ENCODE measurements at regions not wholly inside any gene's neighbourhood (a gene's known extent, or its start where the extent isn't known, plus 50 kb on each side); places are given as distances from the start of the nearest gene placed in this dataset.

DNA sequence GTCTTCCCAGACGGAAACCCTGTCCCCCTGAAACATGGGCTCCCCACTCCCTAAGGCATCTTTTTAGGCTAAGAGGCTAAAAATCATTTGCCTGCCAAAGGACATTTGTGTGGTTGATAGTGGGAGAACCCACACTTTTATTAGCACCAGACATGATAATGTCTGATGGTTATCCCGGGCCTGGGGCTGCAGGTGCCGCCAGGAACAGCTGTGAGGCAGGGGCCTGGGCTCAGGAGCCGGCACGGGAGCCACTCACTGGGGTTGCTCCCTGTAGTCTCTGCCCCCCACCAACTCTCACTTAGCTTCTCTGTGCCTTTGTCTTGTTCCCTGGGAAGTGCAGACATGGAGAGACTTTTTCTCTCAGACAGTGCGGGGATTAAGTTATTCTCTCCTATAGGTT lies 193.6 kb downstream of the GLRX3 start:
- Mint-ChIP-seq H3K36me3 (no peaks in the 10 kb centered on the region), H3K9me3 (no peaks in the 10 kb centered on the region), H3K27me3 (peaks cover 5% of the 10 kb centered on the region), H3K4me3 (no peak overlapping the region), H3K27ac (no peak overlapping the region), H3K4me1 (no peaks in the 10 kb centered on the region)

DNA sequence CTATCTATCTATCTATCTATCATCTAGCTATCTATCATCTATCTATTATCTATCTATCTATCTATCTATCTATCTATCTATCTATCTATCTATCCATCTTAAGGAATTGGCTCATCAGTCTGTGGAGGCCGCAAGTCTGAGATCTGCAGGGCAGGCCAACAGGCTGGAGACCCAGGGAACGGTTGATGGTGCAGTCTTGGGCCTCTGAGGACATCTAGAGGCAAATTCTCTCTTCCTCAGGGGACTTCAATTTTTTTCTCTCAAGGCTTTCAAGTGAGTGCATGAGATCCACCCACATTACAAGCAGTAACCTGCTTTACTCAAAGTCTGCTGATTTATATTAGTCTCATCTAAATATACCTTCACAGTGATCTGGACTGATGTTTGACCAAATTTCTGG lies 197.0 kb downstream of the GLRX3 start:
- Mint-ChIP-seq H3K36me3 (no peaks in the 10 kb centered on the region), H3K9me3 (no peaks in the 10 kb centered on the region), H3K27me3 (peaks cover 4% of the 10 kb centered on the region), H3K4me1 (no peaks in the 10 kb centered on the region), H3K27ac (no peak overlapping the region), H3K4me3 (no peak overlapping the region)

DNA sequence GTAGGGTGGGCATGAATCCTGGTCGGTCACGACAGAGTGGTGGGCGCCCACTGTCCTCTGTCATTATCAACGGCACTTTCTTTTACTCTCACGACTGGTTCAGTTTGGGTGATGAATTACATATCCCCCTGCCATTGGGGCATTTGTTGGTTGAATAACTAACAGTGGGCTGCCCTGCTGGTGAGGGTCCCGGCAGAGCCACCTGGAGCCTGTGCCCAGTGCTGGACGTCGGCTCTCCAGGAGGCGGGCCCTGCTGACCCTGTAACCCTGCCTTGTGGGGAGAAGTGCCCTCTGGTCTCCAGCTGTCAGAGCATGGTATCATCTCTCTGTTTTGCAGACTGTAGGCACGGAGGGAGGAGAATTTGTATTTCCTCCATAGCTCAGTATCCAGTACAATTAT lies 199.1 kb downstream of the GLRX3 start:
- no peaks in the 10 kb centered on the region for H3K4me1 Mint-ChIP-seq
- no peaks in the 10 kb centered on the region for H3K9me3 Mint-ChIP-seq
- peaks cover 3% of the 10 kb centered on the region for H3K27me3 Mint-ChIP-seq
- H3K4me3 Mint-ChIP-seq: no peak overlapping the region
- H3K27ac Mint-ChIP-seq: no peak overlapping the region
- no peaks in the 10 kb centered on the region for H3K36me3 Mint-ChIP-seq

DNA sequence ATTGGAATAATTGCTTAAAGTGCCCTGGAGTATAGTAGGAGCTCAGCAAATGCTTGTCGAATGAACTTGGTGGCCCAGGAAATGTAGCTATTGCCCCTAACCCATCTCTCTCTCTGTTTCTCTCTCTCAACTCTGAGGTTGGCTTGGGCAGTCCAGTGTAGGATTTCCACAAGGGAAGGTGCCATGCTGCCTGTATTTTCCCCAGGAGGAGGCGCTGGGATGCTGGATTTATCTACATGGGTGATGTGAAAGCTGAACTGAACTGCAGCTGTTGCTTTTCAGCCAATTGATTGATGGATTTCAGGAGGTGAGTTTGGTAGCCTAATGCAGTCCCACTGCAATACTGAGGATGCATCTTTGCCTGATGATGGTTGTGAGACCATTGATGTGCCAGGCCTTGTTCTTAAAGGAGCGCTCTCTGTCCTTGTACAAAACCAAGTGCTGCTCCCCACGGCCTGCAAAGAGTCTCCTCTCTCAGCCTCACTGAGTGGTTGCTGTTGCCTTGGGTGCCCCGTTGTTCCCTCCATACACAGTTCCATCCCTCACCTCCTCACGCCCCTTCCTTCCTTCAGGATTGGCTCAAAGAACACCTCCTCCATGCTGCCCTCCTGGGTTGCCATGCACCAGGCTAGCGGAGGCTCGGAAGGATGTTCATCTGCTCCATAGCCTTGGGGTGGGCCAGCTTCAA lies 200.6 kb downstream of the GLRX3 start:
- no peaks in the 10 kb centered on the region for H3K9me3 Mint-ChIP-seq
- no peak overlapping the region for H3K27ac Mint-ChIP-seq

DNA sequence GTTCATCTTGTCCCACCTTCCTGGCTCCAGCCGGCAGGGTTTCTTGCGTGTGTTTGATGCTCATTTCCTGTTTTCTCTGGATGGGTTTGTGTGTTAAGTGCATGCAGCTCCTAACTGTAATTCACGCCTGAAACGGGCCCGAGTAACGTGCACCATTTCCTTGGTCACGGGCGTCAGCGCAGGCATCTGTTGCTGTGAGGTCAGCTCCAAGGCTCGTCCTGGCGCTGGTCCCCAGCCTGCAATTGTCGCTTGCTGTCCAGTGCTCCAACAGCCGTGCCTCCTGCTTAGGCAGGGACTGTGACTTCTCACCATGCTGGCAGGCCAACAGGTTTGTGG lies 201.1 kb downstream of the GLRX3 start:
- Mint-ChIP-seq H3K27me3 (peaks cover 3% of the 10 kb centered on the region), H3K9me3 (no peaks in the 10 kb centered on the region), H3K4me1 (no peaks in the 10 kb centered on the region), H3K4me3 (no peak overlapping the region), H3K27ac (no peak overlapping the region), H3K36me3 (no peaks in the 10 kb centered on the region)

More for the DNA sequence above, 200.6 kb downstream of the GLRX3 start:
- no peak overlapping the region for H3K4me3 Mint-ChIP-seq
- peaks cover 3% of the 10 kb centered on the region for H3K27me3 Mint-ChIP-seq
- H3K4me1 Mint-ChIP-seq: no peaks in the 10 kb centered on the region
- H3K36me3 Mint-ChIP-seq: no peaks in the 10 kb centered on the region

DNA sequence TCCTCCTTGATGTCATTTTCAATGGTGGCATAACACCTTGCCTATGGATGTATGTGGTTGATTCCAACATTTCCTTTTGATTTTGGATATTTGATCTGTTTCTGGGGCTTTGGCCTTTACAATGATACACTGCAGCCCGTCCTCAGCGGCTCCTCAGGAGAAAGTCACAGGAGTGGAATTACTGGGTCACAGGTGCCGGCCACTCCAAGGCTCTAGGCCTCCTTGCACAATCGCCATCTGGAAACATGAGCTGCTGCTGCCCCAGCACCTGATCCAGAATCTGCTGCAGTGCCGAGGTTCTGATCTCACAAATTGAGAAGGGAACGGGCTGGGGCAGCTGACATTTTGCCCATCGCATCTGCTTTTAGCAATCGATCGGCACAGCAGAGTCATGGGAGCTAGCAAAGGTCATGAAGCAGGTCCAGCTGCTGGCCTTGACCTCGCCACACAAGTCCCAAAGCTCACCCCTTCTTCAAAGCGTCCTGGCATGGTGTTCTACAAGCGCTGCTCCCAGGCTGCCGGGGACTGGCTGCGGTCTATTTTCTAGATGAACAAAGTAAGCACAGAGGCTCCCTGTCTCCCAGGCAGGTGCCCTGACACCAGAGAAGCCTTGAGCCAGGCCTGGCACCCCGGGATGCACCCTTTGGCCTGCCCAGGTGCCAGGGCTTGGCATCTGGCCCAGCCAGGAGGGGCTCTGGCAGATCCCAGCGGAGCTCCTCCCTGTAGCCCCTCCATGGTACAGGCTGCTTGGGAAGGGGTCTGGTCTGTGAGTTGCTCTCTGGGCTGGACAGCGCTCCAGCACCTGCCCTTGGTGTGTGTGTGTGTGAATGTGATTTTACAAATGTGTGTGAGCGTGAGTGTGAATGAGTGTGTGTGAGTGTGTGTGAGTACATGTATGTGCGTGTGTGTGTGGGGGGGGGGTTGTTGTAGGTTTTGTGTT lies 201.8 kb downstream of the GLRX3 start:
- Mint-ChIP-seq H3K4me1 (no peaks in the 10 kb centered on the region), H3K36me3 (no peaks in the 10 kb centered on the region), H3K4me3 (no peak overlapping the region), H3K27me3 (peaks cover 3% of the 10 kb centered on the region), H3K9me3 (no peaks in the 10 kb centered on the region), H3K27ac (no peak overlapping the region)

DNA sequence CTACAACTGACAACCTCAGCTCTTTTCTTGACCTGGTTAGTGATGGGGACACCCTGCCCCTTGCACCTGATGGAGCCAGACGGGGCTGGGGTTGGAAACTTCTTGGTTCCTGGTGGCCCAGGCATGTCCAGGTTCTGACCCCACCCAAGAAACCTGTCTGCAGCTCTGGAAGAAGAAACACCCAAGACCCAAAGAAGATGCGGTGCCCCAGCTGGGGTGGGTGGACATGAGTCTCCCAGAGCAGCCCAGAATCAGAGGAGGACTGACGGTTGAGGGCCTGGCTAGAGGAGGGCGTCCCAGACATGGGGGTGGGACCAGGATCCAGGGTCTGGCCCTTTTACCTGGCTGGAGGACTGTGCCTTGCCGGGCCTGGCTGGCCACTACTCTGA lies 202.4 kb downstream of the GLRX3 start:
- H3K27ac Mint-ChIP-seq: no peak overlapping the region
- no peaks in the 10 kb centered on the region for H3K36me3 Mint-ChIP-seq
- H3K9me3 Mint-ChIP-seq: no peaks in the 10 kb centered on the region
- no peak overlapping the region for H3K4me3 Mint-ChIP-seq
- no peaks in the 10 kb centered on the region for H3K4me1 Mint-ChIP-seq
- H3K27me3 Mint-ChIP-seq: peaks cover 1% of the 10 kb centered on the region

DNA sequence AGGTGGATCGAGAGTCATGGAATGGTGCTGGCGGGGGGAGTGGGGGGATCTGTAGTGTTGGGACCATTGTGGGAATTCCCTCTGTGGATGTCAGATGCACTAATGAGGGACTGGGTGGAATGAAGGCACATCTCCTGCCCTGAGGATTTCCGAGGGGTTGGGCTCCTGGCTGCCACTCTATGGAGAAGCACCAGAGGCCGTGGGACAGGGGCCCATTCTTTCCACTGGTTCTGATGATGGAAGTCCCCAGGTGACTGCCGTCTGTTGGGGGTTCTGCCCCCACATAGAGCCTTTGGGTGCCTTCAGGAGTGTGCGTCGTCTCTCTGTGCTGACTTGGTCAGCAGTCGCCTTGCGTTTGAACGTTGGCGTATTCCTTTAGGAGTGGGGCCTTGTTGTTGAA lies 202.9 kb downstream of the GLRX3 start:
- H3K4me1 Mint-ChIP-seq: no peaks in the 10 kb centered on the region
- no peak overlapping the region for H3K27ac Mint-ChIP-seq
- no peak overlapping the region for H3K4me3 Mint-ChIP-seq
- H3K36me3 Mint-ChIP-seq: no peaks in the 10 kb centered on the region
- no peaks in the 10 kb centered on the region for H3K9me3 Mint-ChIP-seq
- peaks cover 1% of the 10 kb centered on the region for H3K27me3 Mint-ChIP-seq

DNA sequence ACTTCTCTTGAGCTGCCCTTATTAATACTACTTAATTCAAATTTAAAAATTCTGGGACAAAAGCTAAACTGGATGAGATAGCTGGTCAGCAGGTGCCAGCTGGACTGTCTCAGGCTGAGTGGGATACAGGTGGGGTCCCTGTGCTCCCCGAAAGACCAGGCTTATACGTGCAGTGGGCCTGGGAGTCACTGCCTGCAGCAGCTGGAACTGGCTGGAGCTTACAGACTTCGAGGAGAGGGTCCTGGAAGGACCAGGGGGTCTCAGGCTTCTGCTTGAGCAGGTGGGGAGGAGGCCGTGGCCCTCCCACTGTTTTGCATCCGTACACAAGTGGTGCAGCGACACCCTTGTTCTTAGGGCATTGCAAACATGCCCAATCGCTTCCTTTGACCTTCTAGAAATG lies 203.7 kb downstream of the GLRX3 start:
- no peak overlapping the region for H3K27ac Mint-ChIP-seq
- H3K4me3 Mint-ChIP-seq: no peak overlapping the region
- H3K36me3 Mint-ChIP-seq: no peaks in the 10 kb centered on the region
- peaks cover 1% of the 10 kb centered on the region for H3K27me3 Mint-ChIP-seq
- no peaks in the 10 kb centered on the region for H3K4me1 Mint-ChIP-seq
- H3K9me3 Mint-ChIP-seq: no peaks in the 10 kb centered on the region

DNA sequence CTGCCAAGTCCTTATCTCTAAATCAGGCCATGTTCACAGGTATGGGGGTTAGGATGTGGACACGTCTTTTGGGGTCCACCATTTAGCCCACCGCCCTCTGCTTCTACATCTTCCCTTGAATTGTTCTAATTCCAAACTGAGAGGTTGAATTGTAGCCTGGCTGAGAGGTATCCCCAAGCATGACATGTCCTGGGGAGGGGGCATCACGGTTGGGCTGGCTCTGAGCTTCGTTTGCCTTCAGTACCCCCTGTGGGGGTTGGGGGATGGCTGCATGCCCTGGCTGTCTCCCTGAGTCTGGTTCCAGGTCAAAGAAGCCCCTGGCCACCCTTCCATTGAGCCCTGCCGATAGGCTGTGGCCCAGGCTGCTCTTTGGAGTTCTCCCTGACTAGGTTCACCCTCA lies 204.6 kb downstream of the GLRX3 start:
- H3K4me3 Mint-ChIP-seq: no peak overlapping the region
- no peaks in the 10 kb centered on the region for H3K9me3 Mint-ChIP-seq
- H3K4me1 Mint-ChIP-seq: no peaks in the 10 kb centered on the region
- H3K36me3 Mint-ChIP-seq: no peaks in the 10 kb centered on the region
- no peak overlapping the region for H3K27ac Mint-ChIP-seq
- peaks cover 1% of the 10 kb centered on the region for H3K27me3 Mint-ChIP-seq

DNA sequence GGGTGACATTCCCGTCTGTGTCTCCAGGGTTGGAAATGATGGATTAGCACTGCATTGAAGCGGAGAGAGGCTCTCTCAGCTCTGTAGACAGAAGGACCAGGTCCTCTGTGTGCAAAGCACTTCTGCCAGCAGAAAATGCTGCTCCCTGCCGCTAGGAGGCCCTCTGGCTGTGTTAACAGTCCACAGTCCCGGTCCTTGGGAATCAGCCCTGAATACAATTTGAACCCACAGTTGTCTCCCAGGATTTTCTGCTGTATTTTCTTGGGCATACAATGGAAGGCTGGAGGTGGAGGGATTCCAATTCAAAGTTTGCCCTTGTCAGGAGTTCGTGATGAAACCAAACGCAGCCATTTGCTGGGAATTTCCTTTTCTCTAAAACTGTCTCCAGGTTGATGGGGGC lies 205.2 kb downstream of the GLRX3 start:
- H3K4me3 Mint-ChIP-seq: no peak overlapping the region
- no peak overlapping the region for H3K27ac Mint-ChIP-seq

DNA sequence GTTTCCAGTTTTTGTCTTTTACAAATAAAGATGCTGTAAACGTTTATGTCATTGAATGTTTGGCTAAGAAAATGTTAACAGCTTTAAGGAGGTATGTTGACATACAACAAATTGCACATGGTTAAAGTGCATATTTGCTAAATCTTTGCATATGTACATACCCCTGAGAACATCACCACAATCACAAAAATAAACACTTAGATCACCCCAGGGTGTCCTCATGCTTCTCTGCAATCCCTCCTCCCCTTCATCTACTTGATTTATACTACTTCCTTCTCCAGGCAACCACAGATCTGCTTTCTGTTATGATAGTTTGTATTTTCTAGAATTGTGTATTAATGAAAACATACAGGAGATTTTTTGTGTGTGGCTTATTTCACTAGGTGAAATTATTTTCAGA lies 209.5 kb downstream of the GLRX3 start:
- Mint-ChIP-seq H3K9me3 (peaks cover 5% of the 10 kb centered on the region), H3K4me1 (no peaks in the 10 kb centered on the region), H3K4me3 (no peak overlapping the region), H3K27me3 (no peaks in the 10 kb centered on the region), H3K36me3 (no peaks in the 10 kb centered on the region), H3K27ac (no peak overlapping the region)

More for the DNA sequence above, 205.2 kb downstream of the GLRX3 start:
- H3K27me3 Mint-ChIP-seq: peaks cover 1% of the 10 kb centered on the region
- no peaks in the 10 kb centered on the region for H3K4me1 Mint-ChIP-seq
- H3K36me3 Mint-ChIP-seq: no peaks in the 10 kb centered on the region
- H3K9me3 Mint-ChIP-seq: no peaks in the 10 kb centered on the region

DNA sequence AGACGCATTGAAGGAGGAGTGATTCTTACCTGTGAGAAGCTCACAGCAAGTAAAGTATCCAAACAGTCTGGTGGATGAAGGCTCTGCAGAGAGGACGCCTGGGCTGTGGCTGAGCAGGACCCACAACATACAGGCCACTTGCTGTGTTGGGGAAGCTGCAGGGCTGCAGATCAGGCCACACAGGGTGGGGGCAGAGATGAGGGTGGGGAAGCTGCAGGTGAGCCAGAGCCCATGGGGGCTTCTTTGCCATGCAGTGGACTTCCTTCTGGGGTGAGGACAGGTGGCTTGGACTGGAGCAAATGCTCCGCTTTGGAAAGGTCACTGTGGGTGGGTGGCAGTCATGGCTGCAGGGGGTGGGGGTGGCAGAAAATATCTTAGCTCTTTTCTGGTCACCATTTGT lies 214.8 kb downstream of the GLRX3 start:
- Mint-ChIP-seq H3K27ac (no peak overlapping the region), H3K9me3 (peaks cover 5% of the 10 kb centered on the region), H3K4me1 (no peaks in the 10 kb centered on the region), H3K36me3 (no peaks in the 10 kb centered on the region), H3K4me3 (no peak overlapping the region), H3K27me3 (no peaks in the 10 kb centered on the region)

DNA sequence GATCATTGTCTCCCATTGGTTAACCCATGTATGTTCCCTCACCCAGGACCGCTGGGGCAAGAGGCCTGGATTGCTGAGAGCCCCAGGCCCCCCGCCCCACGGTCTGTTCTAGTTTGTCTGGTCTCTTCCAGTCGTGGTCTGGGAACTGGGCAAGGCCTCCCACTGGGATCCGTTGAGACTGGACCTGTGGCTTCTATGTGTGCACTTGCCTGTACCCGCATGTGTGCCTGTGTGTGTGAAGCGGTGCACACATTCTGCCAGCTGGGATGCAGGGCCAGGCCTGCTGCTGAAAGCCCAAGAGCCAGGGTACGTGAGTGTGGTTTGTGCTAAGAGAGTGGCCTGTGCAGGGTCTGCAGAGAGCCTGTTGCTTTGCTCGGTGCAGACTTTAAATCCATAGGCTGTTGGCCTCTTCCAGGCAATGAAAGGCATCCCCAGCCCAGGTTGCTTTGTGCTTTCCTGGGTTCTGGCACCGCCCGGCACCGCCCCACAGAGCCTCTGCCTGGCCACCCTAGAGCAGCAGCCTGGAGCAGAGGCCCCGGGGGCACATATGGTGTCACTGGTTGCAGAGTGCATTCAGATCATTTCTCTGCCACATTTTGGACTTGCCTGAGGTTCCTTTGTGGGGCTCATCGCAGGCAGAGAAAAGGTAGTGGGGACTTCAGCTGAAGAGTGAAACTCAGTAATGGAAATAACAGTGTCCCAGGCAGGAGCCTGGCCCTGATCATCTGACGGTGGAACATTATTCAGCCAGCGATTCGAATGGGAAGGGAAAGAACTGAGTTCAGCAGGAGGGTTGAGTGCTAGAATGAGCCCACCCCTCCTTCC lies 215.5 kb downstream of the GLRX3 start:
- Mint-ChIP-seq H3K27ac (no peak overlapping the region), H3K27me3 (no peaks in the 10 kb centered on the region), H3K4me1 (no peaks in the 10 kb centered on the region)

DNA sequence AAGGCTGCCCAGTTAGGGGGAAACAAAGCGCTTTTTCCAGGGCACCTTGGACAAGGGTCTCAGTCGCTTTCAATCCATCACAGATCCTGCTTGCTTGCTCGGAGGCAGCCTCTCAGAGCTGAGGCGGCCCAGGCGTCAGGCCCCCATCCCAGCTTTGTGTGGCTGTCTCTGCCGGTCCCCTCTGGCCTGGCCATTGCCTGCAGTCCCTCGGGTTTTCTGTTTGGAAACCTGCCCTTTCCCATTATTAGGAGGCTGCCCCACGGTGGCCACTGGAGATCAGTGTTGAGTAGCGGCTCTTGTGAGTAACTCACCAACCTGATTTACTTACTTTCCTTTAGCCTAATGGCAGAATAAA lies 216.1 kb downstream of the GLRX3 start:
- Mint-ChIP-seq H3K4me3 (no peak overlapping the region), H3K9me3 (peaks cover 5% of the 10 kb centered on the region), H3K27me3 (no peaks in the 10 kb centered on the region), H3K36me3 (no peaks in the 10 kb centered on the region), H3K27ac (no peak overlapping the region), H3K4me1 (no peaks in the 10 kb centered on the region)

More for the DNA sequence above, 215.5 kb downstream of the GLRX3 start:
- peaks cover 5% of the 10 kb centered on the region for H3K9me3 Mint-ChIP-seq
- no peaks in the 10 kb centered on the region for H3K36me3 Mint-ChIP-seq
- H3K4me3 Mint-ChIP-seq: no peak overlapping the region

All from activated naive CD4-positive, alpha-beta T cell treated with anti-CD3 and anti-CD28 coated beads, Interleukin-2, amount 50 U/mL, for 24 hours (primary cell).